SK-N-MC (cell line): ENCODE measurements at regions not wholly inside any gene's neighbourhood (a gene's known extent, or its start where the extent isn't known, plus 50 kb on each side); places are given as distances from the start of the nearest gene placed in this dataset.

Experiments used
- EZH2 ChIP-seq: fragments of 200-600 bp; sonication (generic); IDR thresholded peaks from one replicate; pipeline ENCODE4 v1.6.1; 2017; ENCODE audit warnings: antibody characterized with exemption
- POLR2AphosphoS5 ChIP-seq: IDR thresholded peaks from 2 replicates; pipeline ENCODE4 v1.6.1; 2012; ENCODE audit warnings: mild to moderate bottlenecking, low read depth, low read length, borderline replicate concordance

DNA sequence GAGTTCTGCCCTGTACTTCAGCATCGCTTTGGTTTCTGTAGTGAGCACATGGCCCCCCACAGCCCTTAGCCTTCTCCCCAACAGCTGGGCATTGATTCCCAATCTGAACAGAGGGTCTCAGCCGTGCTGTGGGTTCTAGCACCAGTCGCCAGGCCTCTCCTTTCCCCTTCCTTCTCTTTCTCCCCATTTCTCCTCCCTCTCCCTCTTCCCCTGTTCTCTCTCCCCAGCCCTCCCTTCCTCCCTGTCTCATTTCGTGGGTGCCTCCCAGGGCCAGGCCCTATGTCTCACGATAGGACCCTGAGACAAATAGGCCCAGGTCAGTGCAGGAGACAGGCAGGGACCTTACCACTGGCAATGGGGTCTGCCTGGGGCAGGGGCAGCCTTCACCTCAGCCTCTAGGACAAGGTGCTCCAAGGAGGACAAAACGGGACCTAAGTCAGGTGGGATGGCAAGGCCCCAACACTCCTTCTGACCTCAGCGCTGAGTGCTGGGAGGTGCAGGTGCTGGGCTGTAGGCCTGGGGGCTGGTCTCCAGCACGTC lies 143.4 kb upstream of the GPC1 start:
- no peak for TF ChIP-seq POLR2AphosphoS5
- no peak for TF ChIP-seq EZH2
